ENCODE measurements at regions not wholly inside any gene's neighbourhood (a gene's known extent, or its start where the extent isn't known, plus 50 kb on each side); places are given as distances from the start of the nearest gene placed in this dataset.

DNA sequence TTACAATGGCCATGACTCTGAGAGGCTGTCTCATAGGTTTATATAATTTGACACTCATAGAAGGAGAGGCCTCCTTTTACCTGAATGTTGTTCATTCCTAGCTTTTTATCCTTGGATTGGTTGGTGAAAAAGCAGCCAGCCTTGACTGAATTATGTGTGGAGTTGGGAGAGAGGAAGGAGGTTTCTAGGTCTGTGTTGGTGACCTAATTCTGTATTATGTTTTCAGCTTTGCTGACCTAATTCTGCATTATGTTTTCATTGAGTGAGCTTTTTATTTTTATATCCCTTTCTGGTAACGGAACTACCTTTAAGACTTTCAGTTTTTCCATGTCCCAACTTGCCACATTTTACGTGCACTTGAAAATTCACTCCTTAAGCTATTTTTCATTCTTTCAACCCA is 59.1 kb upstream of the RNF144B start (continued):
- TF ChIP-seq, protein P1, sequence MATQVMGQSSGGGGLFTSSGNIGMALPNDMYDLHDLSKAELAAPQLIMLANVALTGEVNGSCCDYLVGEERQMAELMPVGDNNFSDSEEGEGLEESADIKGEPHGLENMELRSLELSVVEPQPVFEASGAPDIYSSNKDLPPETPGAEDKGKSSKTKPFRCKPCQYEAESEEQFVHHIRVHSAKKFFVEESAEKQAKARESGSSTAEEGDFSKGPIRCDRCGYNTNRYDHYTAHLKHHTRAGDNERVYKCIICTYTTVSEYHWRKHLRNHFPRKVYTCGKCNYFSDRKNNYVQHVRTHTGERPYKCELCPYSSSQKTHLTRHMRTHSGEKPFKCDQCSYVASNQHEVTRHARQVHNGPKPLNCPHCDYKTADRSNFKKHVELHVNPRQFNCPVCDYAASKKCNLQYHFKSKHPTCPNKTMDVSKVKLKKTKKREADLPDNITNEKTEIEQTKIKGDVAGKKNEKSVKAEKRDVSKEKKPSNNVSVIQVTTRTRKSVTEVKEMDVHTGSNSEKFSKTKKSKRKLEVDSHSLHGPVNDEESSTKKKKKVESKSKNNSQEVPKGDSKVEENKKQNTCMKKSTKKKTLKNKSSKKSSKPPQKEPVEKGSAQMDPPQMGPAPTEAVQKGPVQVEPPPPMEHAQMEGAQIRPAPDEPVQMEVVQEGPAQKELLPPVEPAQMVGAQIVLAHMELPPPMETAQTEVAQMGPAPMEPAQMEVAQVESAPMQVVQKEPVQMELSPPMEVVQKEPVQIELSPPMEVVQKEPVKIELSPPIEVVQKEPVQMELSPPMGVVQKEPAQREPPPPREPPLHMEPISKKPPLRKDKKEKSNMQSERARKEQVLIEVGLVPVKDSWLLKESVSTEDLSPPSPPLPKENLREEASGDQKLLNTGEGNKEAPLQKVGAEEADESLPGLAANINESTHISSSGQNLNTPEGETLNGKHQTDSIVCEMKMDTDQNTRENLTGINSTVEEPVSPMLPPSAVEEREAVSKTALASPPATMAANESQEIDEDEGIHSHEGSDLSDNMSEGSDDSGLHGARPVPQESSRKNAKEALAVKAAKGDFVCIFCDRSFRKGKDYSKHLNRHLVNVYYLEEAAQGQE (IDR thresholded peaks at IDR 0.05; ENCODE audit: low read depth, low read length) = no peak
- TF ChIP-seq GABPA (IDR thresholded peaks at IDR 0.05; ENCODE audit: low read depth) (no peak), NBN (IDR thresholded peaks at IDR 0.05) (no peak), RB1 (IDR thresholded peaks at IDR 0.05; ENCODE audit: borderline replicate concordance) (no peak)

DNA sequence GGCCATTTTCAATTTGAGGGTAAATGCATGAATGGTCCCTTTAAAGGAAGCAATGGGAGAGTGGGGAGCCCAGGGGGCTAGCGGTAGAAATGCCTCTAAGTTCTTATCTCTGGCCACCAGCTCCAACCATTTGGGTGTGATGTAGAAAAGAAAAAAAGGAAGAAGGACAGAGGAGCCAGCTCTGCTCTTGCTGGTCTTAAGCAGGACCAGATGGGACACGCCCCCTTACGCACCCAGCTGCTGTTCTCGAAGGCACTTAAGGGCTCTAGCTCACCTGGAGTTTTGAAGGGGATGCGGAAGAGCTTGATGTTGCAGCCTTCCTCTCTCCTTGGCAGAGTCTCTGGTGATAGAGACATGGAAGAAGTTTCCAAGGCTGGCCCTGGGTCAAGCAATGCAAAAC is 59.5 kb upstream of the RNF144B start:
- DNase-seq (ENCODE audit: low read depth, low spot score) (no peak), ATAC-seq (peak; percentile 56), FAIRE-seq (no peak)
- SMC1A ChIA-PET (ENCODE audit: uncharacterized antibody, unreplicated experiment) = interaction anchor here (0.7 to 2.1 kb wide), 10 partner anchors 10 to 614 kb away, joined by 3 to 11 read pairs (median 4); partner anchors contain the start of gene RNF144B
- no peaks in the 10 kb centered on the region; the same call in 2 of the 3 replicates for H3K9me3 ChIP-seq (replicated peaks; ENCODE audit: control insufficient read depth, insufficient read depth, low read length)
- 2% methylated on average over 5 of the region's 5 CpGs for WGBS (ENCODE audit: insufficient coverage, insufficient replicate concordance, low lambda C conversion rate, missing lambda C conversion rate)
- CTCF ChIA-PET = interaction anchor here (1.1 to 5.1 kb wide), 4 partner anchors 13 to 200 kb away, joined by 3 to 62 read pairs (median 3); no protein-coding TSS in a partner anchor
- H3K4me3 ChIP-seq = no peak overlapping the region
- H3K79me2 ChIP-seq (ENCODE audit: control insufficient read depth, insufficient read depth, low read length) = no peaks in the 10 kb centered on the region
- H3K36me3 ChIP-seq (ENCODE audit: control insufficient read depth in 2 of 2, insufficient read depth in 2 of 2, low read length in 1 of 2) = no peaks in the 10 kb centered on the region
- POLR2A ChIA-PET = interaction anchor here (0.6 kb wide), 1 partner anchor 509 kb away, joined by 3 read pairs; no protein-coding TSS in a partner anchor
- in situ Hi-C loops (cut with MboI) (loop anchor here (5.0 kb wide), 1 partner anchor 170 kb away; no protein-coding TSS in a partner anchor), intact Hi-C loops (cut with micrococcal nuclease; ENCODE audit: unreplicated experiment) (loop anchor here (5.0 kb wide), 1 partner anchor 75 kb away; no protein-coding TSS in a partner anchor)
- H2AFZ ChIP-seq (ENCODE audit: control insufficient read depth, low read depth, low read length) = peak overlapping the region; percentile 43; the same call in 1 of the 2 replicates
- RAD21 ChIA-PET (ENCODE audit: unreplicated experiment) = interaction anchor here (1.2 to 1.9 kb wide), 4 partner anchors 60 to 178 kb away, joined by 3 to 11 read pairs (median 6); partner anchors contain the start of gene RNF144B
- H3K9ac ChIP-seq (ENCODE audit: control insufficient read depth, insufficient read depth, low read length) = no peak overlapping the region
- H3K27me3 ChIP-seq (replicated peaks in 1 of 2; ENCODE audit: control insufficient read depth in 2 of 2, insufficient read depth in 2 of 2, low read length in 1 of 2) = no peaks in the 10 kb centered on the region
- no peak overlapping the region for H3K27ac ChIP-seq (ENCODE audit: control insufficient read depth, insufficient read depth)
- peaks cover 18% of the 10 kb centered on the region; the same call in 1 of the 2 replicates for H3K4me1 ChIP-seq (ENCODE audit: control insufficient read depth, insufficient read depth, low read length)
- no peak overlapping the region for H3K4me2 ChIP-seq (ENCODE audit: control insufficient read depth, insufficient read depth)
- BruUV-seq (replicated peaks) = no TSS peak
- no peaks in the 10 kb centered on the region for H4K20me1 ChIP-seq (ENCODE audit: control insufficient read depth, insufficient read depth)
- no peak for TF ChIP-seq CREB1 (IDR thresholded peaks at IDR 0.05; ENCODE audit: low read depth)
- no peak for TF ChIP-seq MYB (IDR thresholded peaks at IDR 0.05; ENCODE audit: borderline replicate concordance, low read depth, low read length)
- no peak for TF ChIP-seq MTA3 (IDR thresholded peaks at IDR 0.05; ENCODE audit: borderline replicate concordance, low read length)
- TF ChIP-seq NRF1 (conservative IDR thresholded peaks at IDR 0.05; ENCODE audit: low read depth, low read length) = no peak
- TF ChIP-seq KLF5 (IDR thresholded peaks at IDR 0.05; ENCODE audit: partially characterized antibody) = no peak
- TF ChIP-seq EP300 (IDR thresholded peaks at IDR 0.05; ENCODE audit: borderline replicate concordance in 1 of 2, control insufficient read depth in 1 of 2, low read depth in 2 of 2, low read length in 2 of 2) = no peak
- no peak for TF ChIP-seq MEF2A (IDR thresholded peaks at IDR 0.05; ENCODE audit: insufficient read depth, low read depth, low read length)
- TF ChIP-seq, protein P2, sequence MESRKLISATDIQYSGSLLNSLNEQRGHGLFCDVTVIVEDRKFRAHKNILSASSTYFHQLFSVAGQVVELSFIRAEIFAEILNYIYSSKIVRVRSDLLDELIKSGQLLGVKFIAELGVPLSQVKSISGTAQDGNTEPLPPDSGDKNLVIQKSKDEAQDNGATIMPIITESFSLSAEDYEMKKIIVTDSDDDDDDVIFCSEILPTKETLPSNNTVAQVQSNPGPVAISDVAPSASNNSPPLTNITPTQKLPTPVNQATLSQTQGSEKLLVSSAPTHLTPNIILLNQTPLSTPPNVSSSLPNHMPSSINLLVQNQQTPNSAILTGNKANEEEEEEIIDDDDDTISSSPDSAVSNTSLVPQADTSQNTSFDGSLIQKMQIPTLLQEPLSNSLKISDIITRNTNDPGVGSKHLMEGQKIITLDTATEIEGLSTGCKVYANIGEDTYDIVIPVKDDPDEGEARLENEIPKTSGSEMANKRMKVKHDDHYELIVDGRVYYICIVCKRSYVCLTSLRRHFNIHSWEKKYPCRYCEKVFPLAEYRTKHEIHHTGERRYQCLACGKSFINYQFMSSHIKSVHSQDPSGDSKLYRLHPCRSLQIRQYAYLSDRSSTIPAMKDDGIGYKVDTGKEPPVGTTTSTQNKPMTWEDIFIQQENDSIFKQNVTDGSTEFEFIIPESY (IDR thresholded peaks at IDR 0.05) = no peak
- TF ChIP-seq RB1 (IDR thresholded peaks at IDR 0.05; ENCODE audit: borderline replicate concordance) = no peak
- no peak for TF ChIP-seq SMARCA5 (IDR thresholded peaks at IDR 0.05)
- TF ChIP-seq, protein P3, sequence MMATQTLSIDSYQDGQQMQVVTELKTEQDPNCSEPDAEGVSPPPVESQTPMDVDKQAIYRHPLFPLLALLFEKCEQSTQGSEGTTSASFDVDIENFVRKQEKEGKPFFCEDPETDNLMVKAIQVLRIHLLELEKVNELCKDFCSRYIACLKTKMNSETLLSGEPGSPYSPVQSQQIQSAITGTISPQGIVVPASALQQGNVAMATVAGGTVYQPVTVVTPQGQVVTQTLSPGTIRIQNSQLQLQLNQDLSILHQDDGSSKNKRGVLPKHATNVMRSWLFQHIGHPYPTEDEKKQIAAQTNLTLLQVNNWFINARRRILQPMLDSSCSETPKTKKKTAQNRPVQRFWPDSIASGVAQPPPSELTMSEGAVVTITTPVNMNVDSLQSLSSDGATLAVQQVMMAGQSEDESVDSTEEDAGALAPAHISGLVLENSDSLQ (IDR thresholded peaks at IDR 0.05) = no peak
